H1 (cell line): ENCODE measurements at regions not wholly inside any gene's neighbourhood (a gene's known extent, or its start where the extent isn't known, plus 50 kb on each side); places are given as distances from the start of the nearest gene placed in this dataset.

ENCODE experiments used
- CTCF ChIP-seq, 3 experiments: IDR thresholded peaks; 1 replicate in 2 of 3; 2 replicates in 1 of 3; pipeline versions ENCODE4 v1.5.1 to v1.6.1; 2011; ENCODE audit warnings: low read length in 3 of 3, mild to moderate bottlenecking in 3 of 3, inconsistent platforms in 2 of 3, low read depth in 1 of 3, moderate library complexity in 1 of 3; ENCODE audit not compliant: insufficient read depth in 1 of 3; ENCODE audit errors: control extremely low read depth in 1 of 3
- JUND ChIP-seq: IDR thresholded peaks from 2 replicates; pipeline ENCODE4 v1.6.1; 2011; ENCODE audit warnings: mild to moderate bottlenecking, improper control_type of control experiment, low read length
- MAFK ChIP-seq: IDR thresholded peaks from 2 replicates; pipeline ENCODE4 v1.6.1; 2012; ENCODE audit warnings: low read depth, mild to moderate bottlenecking, improper control_type of control experiment, low read length
- TCF12 ChIP-seq: IDR thresholded peaks from 2 replicates; pipeline ENCODE4 v1.6.1; 2011; ENCODE audit warnings: low read depth, mild to moderate bottlenecking, low read length

GRCh38 chr2:150916467-150917396 lies 344.9 kb downstream of the RBM43 start:
- TF ChIP-seq CTCF (IDR thresholded peaks at IDR 0.05; ENCODE audit: control extremely low read depth in 1 of 3, insufficient read depth in 1 of 3, low read depth in 1 of 3, low read length in 3 of 3), result no peak
- TF ChIP-seq JUND, result no peak
- no peak for TF ChIP-seq TCF12
- no peak for TF ChIP-seq MAFK
